Tibial nerve (tissue), 4 donors: ENCODE measurements at regions not wholly inside any gene's neighbourhood (a gene's known extent, or its start where the extent isn't known, plus 50 kb on each side); places are given as distances from the start of the nearest gene placed in this dataset.

Experiments
- DNase-seq, 2 donors: peaks; one replicate each; pipeline ENCODE4 v3.0.0-alpha.2; 2019; ENCODE audit warnings: low spot score in 2 of 2
- H3K27ac ChIP-seq, 4 donors: fragments of 200-600 bp; sonication (generic) in 3 of 4; one replicate each; pipeline ENCODE4 v1.5.1; 2017 to 2019; ENCODE audit warnings: mild to moderate bottlenecking in 1 of 4
- H3K27me3 ChIP-seq, 2 donors: fragments of 200-600 bp; sonication (generic) in 1 of 2; one replicate each; pipeline versions ENCODE4 v1.5.1 to v1.6.0; 2017 to 2019
- H3K36me3 ChIP-seq, 3 donors: fragments of 200-600 bp; sonication (generic); one replicate each; pipeline ENCODE4 v1.5.1; 2018 to 2019
- H3K4me1 ChIP-seq, 4 donors: fragments of 200-600 bp; sonication (generic) in 3 of 4; one replicate each; pipeline ENCODE4 v1.5.1; 2017 to 2019
- H3K4me3 ChIP-seq, 4 donors: fragments of 200-600 bp; sonication (generic) in 3 of 4; one replicate each; pipeline ENCODE4 v1.5.1; 2017 to 2019; ENCODE audit warnings: mild to moderate bottlenecking in 1 of 4, moderate library complexity in 1 of 4
- H3K9me3 ChIP-seq, 4 donors: fragments of 200-600 bp; sonication (generic) in 3 of 4; one replicate each; pipeline ENCODE4 v1.5.1; 2017 to 2019
- EP300 ChIP-seq, 2 donors: sonication (generic); formaldehyde crosslinking; IDR thresholded peaks; one replicate each; pipeline ENCODE4 v1.6.1; 2017; ENCODE audit warnings: antibody characterized with exemption in 2 of 2, mild to moderate bottlenecking in 1 of 2
- POLR2A ChIP-seq, 2 donors: fragments of 450-650 bp; IDR thresholded peaks; one replicate each; pipeline ENCODE4 v1.6.1; 2017; ENCODE audit warnings: antibody characterized with exemption in 2 of 2, mild to moderate bottlenecking in 2 of 2, moderate library complexity in 2 of 2
- WGBS, 2 donors: methylation state at CpG; one replicate each; pipeline ENCODE4 v1.1.5; 2018; 5-methylcytosine and 5-hydroxymethylcytosine counted together
- TF ChIP-seq, protein P1 (sequence below), 5 experiments: fragments of 200-600 bp in 3 of 5; fragments of 450-650 bp in 2 of 5; sonication (generic) in 3 of 5; IDR thresholded peaks; one replicate each; pipeline ENCODE4 v1.5.1; 2016 to 2019; ENCODE audit warnings: antibody characterized with exemption in 5 of 5, mild to moderate bottlenecking in 3 of 5, moderate library complexity in 2 of 5

- Histone ChIP-seq H3K4me1 (peaks cover 0 to 11% (median 0%) of the 10 kb centered on the region in 4 donors), H3K36me3 (no peaks in the 10 kb centered on the region), H3K4me3 (no peak overlapping the region), H3K9me3 (no peaks in the 10 kb centered on the region), H3K27ac (peak overlapping the region in 1 of 4 donors; percentile 8), H3K27me3 (no peaks in the 10 kb centered on the region)
- TF ChIP-seq EP300 (IDR thresholded peaks at IDR 0.05) = peak in 1 of 2 donors; percentile 40
- TF ChIP-seq POLR2A (IDR thresholded peaks at IDR 0.05) = no peak
- WGBS, 2 donors = 89 to 93% methylated on average over 4 of the region's 4 CpGs
- no peak for DNase-seq
Measured at GRCh38 chr1:198880818-198881597, 242.2 kb downstream of the PTPRC start.

DNA sequence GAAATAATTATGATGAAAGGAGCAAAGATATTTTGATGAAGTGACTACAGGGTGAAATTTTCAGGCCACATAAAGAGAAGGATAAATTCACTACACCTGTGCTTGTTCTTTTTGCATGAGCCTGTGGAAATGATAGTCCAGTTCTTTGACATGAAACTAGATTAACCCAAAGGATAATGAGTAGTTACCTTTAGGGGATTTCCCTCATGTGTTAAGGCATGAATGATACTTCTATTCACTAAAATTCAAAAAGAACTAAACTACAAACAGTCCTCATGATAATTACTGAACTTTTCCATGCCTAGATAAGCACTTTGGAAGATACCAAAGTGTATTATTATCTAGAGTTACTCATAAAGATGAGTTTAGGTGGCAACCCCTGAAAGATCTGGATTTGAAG, 244.3 kb downstream of the PTPRC start:
- H3K9me3 ChIP-seq = no peaks in the 10 kb centered on the region
- TF ChIP-seq, protein P1, sequence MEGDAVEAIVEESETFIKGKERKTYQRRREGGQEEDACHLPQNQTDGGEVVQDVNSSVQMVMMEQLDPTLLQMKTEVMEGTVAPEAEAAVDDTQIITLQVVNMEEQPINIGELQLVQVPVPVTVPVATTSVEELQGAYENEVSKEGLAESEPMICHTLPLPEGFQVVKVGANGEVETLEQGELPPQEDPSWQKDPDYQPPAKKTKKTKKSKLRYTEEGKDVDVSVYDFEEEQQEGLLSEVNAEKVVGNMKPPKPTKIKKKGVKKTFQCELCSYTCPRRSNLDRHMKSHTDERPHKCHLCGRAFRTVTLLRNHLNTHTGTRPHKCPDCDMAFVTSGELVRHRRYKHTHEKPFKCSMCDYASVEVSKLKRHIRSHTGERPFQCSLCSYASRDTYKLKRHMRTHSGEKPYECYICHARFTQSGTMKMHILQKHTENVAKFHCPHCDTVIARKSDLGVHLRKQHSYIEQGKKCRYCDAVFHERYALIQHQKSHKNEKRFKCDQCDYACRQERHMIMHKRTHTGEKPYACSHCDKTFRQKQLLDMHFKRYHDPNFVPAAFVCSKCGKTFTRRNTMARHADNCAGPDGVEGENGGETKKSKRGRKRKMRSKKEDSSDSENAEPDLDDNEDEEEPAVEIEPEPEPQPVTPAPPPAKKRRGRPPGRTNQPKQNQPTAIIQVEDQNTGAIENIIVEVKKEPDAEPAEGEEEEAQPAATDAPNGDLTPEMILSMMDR (IDR thresholded peaks at IDR 0.05) = no peak
- TF ChIP-seq POLR2A (IDR thresholded peaks at IDR 0.05) = no peak
- no peak for TF ChIP-seq EP300 (IDR thresholded peaks at IDR 0.05)
- no peaks in the 10 kb centered on the region for H3K27me3 ChIP-seq
- H3K4me1 ChIP-seq = peaks cover 0 to 11% (median 0%) of the 10 kb centered on the region in 4 donors
- no peaks in the 10 kb centered on the region for H3K36me3 ChIP-seq
- no peak for DNase-seq
- no peak overlapping the region for H3K27ac ChIP-seq
- H3K4me3 ChIP-seq = no peak overlapping the region

DNA sequence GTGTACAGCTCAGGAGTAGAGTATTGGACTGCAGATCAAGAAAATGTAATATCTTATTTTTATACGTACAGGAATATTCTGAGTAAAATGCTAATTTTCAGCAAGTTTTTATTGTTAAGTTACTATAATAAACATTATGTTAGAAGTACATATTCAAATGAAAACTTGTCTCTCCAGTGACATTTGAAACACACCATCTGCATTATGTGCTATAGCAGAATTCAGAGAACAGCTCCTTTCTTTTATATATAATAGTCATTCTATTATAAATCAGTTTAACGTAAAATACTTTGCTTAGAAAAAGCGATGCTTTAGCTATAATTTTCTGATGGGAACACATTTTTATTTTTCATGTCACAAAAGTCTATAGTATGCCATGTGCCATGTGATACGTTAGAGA, 249.0 kb downstream of the PTPRC start:
- TF ChIP-seq, protein P1 (IDR thresholded peaks at IDR 0.05) = no peak
- TF ChIP-seq POLR2A (IDR thresholded peaks at IDR 0.05) (no peak), EP300 (IDR thresholded peaks at IDR 0.05) (no peak)
- Histone ChIP-seq H3K36me3 (no peaks in the 10 kb centered on the region), H3K4me1 (no peaks in the 10 kb centered on the region), H3K27ac (no peak overlapping the region), H3K9me3 (no peaks in the 10 kb centered on the region), H3K4me3 (no peak overlapping the region), H3K27me3 (no peaks in the 10 kb centered on the region)
- DNase-seq = no peak
- WGBS, 2 donors = 63 to 72% methylated on average over 4 of the region's 4 CpGs

DNA sequence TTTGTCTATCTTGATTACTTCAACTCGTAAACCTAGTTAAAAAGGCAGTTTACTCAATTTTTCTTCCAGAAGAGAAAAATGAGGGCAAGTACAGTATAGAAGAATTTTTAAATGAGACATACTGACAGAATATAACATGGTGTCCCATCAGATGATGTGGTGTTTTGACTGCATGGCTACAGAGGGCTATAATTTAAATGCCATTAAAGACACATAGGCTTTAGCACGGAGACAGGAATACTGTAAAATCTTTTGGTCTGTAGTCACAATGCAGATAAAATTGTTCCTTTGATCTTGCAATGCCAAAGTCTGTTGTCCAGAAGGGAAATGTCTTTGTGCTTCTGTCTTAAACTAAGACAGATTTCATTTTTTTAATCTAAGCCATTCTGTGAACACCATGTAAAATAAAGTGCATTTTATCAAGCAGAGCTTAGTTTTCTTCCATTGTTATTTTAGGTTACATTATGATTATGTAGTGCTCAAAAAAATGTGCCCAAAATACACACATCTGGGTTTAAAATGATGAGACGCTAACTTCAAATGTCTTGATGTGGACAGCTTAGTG, 249.6 kb downstream of the PTPRC start:
- Histone ChIP-seq H3K27ac (no peak overlapping the region), H3K4me3 (no peak overlapping the region), H3K36me3 (no peaks in the 10 kb centered on the region), H3K27me3 (no peaks in the 10 kb centered on the region), H3K4me1 (no peaks in the 10 kb centered on the region), H3K9me3 (no peaks in the 10 kb centered on the region)
- TF ChIP-seq POLR2A (IDR thresholded peaks at IDR 0.05) (no peak), EP300 (IDR thresholded peaks at IDR 0.05) (no peak)
- TF ChIP-seq, protein P1 (IDR thresholded peaks at IDR 0.05) = no peak
- no peak for DNase-seq
- WGBS, 2 donors = 90 to 93% methylated on average over 3 of the region's 3 CpGs

- no peaks in the 10 kb centered on the region for H3K4me1 ChIP-seq
- no peak overlapping the region for H3K27ac ChIP-seq
- no peaks in the 10 kb centered on the region for H3K9me3 ChIP-seq
- no peaks in the 10 kb centered on the region for H3K36me3 ChIP-seq
- DNase-seq = no peak
- H3K27me3 ChIP-seq = no peaks in the 10 kb centered on the region
- 92 to 98% methylated on average over 1 of the region's 1 CpG for WGBS, 2 donors
- H3K4me3 ChIP-seq = no peak overlapping the region
- no peak for TF ChIP-seq EP300 (IDR thresholded peaks at IDR 0.05)
- TF ChIP-seq, protein P1 (IDR thresholded peaks at IDR 0.05) = no peak
- TF ChIP-seq POLR2A (IDR thresholded peaks at IDR 0.05) = no peak
Measured at GRCh38 chr1:198889101-198889500, 250.3 kb downstream of the PTPRC start.
